GM12878 (cell line): ENCODE measurements at regions not wholly inside any gene's neighbourhood (a gene's known extent, or its start where the extent isn't known, plus 50 kb on each side); places are given as distances from the start of the nearest gene placed in this dataset.

Experiments
- ATAC-seq: fragments of 200-7000 bp; cut with Tn5 transposase; 3 replicates; pipeline ENCODE4 v1.9.1; 2020; ENCODE audit warnings: mild to moderate bottlenecking, moderate library complexity
- BruUV-seq: library from RNA; stranded (reverse); fragments of 400-500 nt; replicated peaks from 2 replicates; lab custom pipeline; 2021; lab: Mats Ljungman, UMichigan
- CTCF ChIA-PET: fragments of 300-600 bp; sonication (Branson Sonifier 250); formaldehyde crosslinking; extraction: SDS; loops from one replicate; lab custom pipeline; 2021; ENCODE audit warnings: inconsistent platforms; lab: Yijun Ruan, JAX
- POLR2A ChIA-PET: fragments of 350-600 bp; formaldehyde crosslinking; extraction: SDS; loops from one replicate; lab custom pipeline; 2021; ENCODE audit warnings: inconsistent platforms; lab: Charles Lee
- RAD21 ChIA-PET: fragments of 300-600 bp; sonication (Branson Sonifier 250); formaldehyde crosslinking; loops from one replicate; lab custom pipeline; 2023; ENCODE audit warnings: antibody characterized with exemption; ENCODE audit not compliant: unreplicated experiment; lab: Charles Lee
- SMC1A ChIA-PET: fragments of 300-600 bp; sonication (Branson Sonifier 250); formaldehyde crosslinking; loops from one replicate; lab custom pipeline; 2023; ENCODE audit not compliant: unreplicated experiment, uncharacterized antibody; lab: Charles Lee
- DNase-seq: peaks from one replicate; pipeline ENCODE4 v3.0.0-alpha.2; 2011; ENCODE audit warnings: low read depth, low spot score
- FAIRE-seq: peaks from 3 replicates; lab custom pipeline; 2011; peaks lifted over from hg19 to GRCh38; lab: Jason Lieb, UNC
- H2AFZ ChIP-seq: 2 replicates; pipeline ENCODE4 v1.6.0; 2011; ENCODE audit warnings: low read depth, low read length, control low read depth; ENCODE audit not compliant: control insufficient read depth
- H3K27ac ChIP-seq: 2 replicates; pipeline ENCODE4 v1.5.1; 2011; ENCODE audit warnings: control low read depth; ENCODE audit not compliant: control insufficient read depth, insufficient read depth
- H3K27me3 ChIP-seq, 2 experiments: replicated peaks in 1 of 2; 2 replicates each; pipeline versions ENCODE4 v1.6.0 to v1.6.1; 2011; ENCODE audit warnings: low read length in 1 of 2; ENCODE audit not compliant: control insufficient read depth in 2 of 2, insufficient read depth in 2 of 2
- H3K36me3 ChIP-seq, 2 experiments: 2 replicates each; pipeline ENCODE4 v1.5.1; 2011; ENCODE audit warnings: low read length in 1 of 2; ENCODE audit not compliant: control insufficient read depth in 2 of 2, insufficient read depth in 2 of 2
- H3K4me1 ChIP-seq: 2 replicates; pipeline ENCODE4 v1.6.1; 2011; ENCODE audit warnings: mild to moderate bottlenecking, low read length, moderate library complexity, mixed read lengths; ENCODE audit not compliant: control insufficient read depth, insufficient read depth
- H3K4me2 ChIP-seq: 2 replicates; pipeline ENCODE4 v1.6.0; 2011; ENCODE audit warnings: control low read depth; ENCODE audit not compliant: control insufficient read depth, insufficient read depth
- H3K4me3 ChIP-seq: fragments of 200-600 bp; sonication (generic); 2 replicates; pipeline ENCODE4 v1.5.1; 2016
- H3K79me2 ChIP-seq: 2 replicates; pipeline ENCODE4 v1.6.0; 2011; ENCODE audit warnings: low read length; ENCODE audit not compliant: control insufficient read depth, insufficient read depth
- H3K9ac ChIP-seq: 2 replicates; pipeline ENCODE4 v1.8.0; 2011; ENCODE audit warnings: low read length, control low read depth, mixed read lengths; ENCODE audit not compliant: control insufficient read depth, insufficient read depth
- H3K9me3 ChIP-seq: replicated peaks from 3 replicates; pipeline ENCODE4 v1.5.1; 2011; ENCODE audit warnings: mild to moderate bottlenecking, low read length; ENCODE audit not compliant: control insufficient read depth, insufficient read depth
- H4K20me1 ChIP-seq: 2 replicates; pipeline ENCODE4 v1.6.0; 2011; ENCODE audit not compliant: control insufficient read depth, insufficient read depth
- E4F1 ChIP-seq: fragments of 450-650 bp; IDR thresholded peaks from 2 replicates; pipeline ENCODE4 v1.6.1; 2018; ENCODE audit warnings: borderline replicate concordance, mild to moderate bottlenecking; ENCODE audit not compliant: partially characterized antibody
- JUND ChIP-seq: IDR thresholded peaks from 2 replicates; pipeline ENCODE4 v1.6.1; 2012; ENCODE audit warnings: low read depth, mild to moderate bottlenecking, low read length, improper control_type of control experiment, moderate library complexity
- NRF1 ChIP-seq: conservative IDR thresholded peaks from 2 replicates; pipeline ENCODE4 v1.6.1; 2011; ENCODE audit warnings: mild to moderate bottlenecking, low read depth, low read length, improper control_type of control experiment
- PAX5 ChIP-seq: IDR thresholded peaks from 2 replicates; pipeline ENCODE4 v1.6.1; 2011; ENCODE audit warnings: low read depth, low read length, borderline replicate concordance
- RUNX3 ChIP-seq: IDR thresholded peaks from 2 replicates; pipeline ENCODE4 v1.6.1; 2012; ENCODE audit warnings: low read length, inconsistent platforms
- SIN3A ChIP-seq: IDR thresholded peaks from 2 replicates; pipeline ENCODE4 v1.6.1; 2012; ENCODE audit warnings: low read depth, low read length, improper control_type of control experiment
- ZBTB40 ChIP-seq: fragments of 450-650 bp; IDR thresholded peaks from 2 replicates; pipeline ENCODE4 v1.6.1; 2016; ENCODE audit warnings: mild to moderate bottlenecking, moderate library complexity, borderline replicate concordance
- ZZZ3 ChIP-seq: IDR thresholded peaks from 2 replicates; pipeline ENCODE4 v1.6.1; 2011; ENCODE audit warnings: low read depth; ENCODE audit not compliant: control insufficient read depth, insufficient read length
- WGBS: methylation state at CpG from one replicate; pipeline ENCODE4 v1.1.6; 2016; ENCODE audit warnings: low lambda C conversion rate; ENCODE audit not compliant: insufficient replicate concordance, insufficient coverage; ENCODE audit errors: missing lambda C conversion rate; 5-methylcytosine and 5-hydroxymethylcytosine counted together
- in situ Hi-C: fragments of 300-500 bp; cut with MboI; formaldehyde crosslinking; loops from 9 replicates; pipeline ENCODE4 v1.14.3; 2018; ENCODE audit warnings: mixed read lengths
- intact Hi-C: fragments of 100-400 bp; cut with micrococcal nuclease; formaldehyde crosslinking; loops from one replicate; pipeline ENCODE4 v1.14.2; 2022; ENCODE audit not compliant: unreplicated experiment

GRCh38 chr10:130787243-130787642, 524.3 kb downstream of the TCERG1L start:
- intact Hi-C loops = no loop called here
- Histone ChIP-seq H3K4me2 (no peak overlapping the region), H3K9ac (no peak overlapping the region), H3K27ac (no peak overlapping the region), H3K9me3 (peaks cover 2% of the 10 kb centered on the region; the same call in 1 of the 3 replicates), H2AFZ (no peak overlapping the region), H3K27me3 (no peaks in the 10 kb centered on the region), H4K20me1 (no peaks in the 10 kb centered on the region), H3K4me1 (no peaks in the 10 kb centered on the region), H3K4me3 (no peak overlapping the region), H3K36me3 (no peaks in the 10 kb centered on the region), H3K79me2 (no peaks in the 10 kb centered on the region)
- TF ChIP-seq ZBTB40 (no peak), NRF1 (no peak), ZZZ3 (no peak), PAX5 (no peak), JUND (no peak), RUNX3 (no peak), E4F1 (no peak), SIN3A (no peak)
- POLR2A ChIA-PET = no interaction called here
- RAD21 ChIA-PET = no interaction called here
- SMC1A ChIA-PET = no interaction called here
- no peak for DNase-seq
- BruUV-seq = no TSS peak
- in situ Hi-C loops = no loop called here
- FAIRE-seq = no peak
- no peak for ATAC-seq
- 10% methylated on average over 3 of the region's 3 CpGs for WGBS
- CTCF ChIA-PET = no interaction called here
